ENCODE measurements at regions not wholly inside any gene's neighbourhood (a gene's known extent, or its start where the extent isn't known, plus 50 kb on each side); places are given as distances from the start of the nearest gene placed in this dataset.

DNA sequence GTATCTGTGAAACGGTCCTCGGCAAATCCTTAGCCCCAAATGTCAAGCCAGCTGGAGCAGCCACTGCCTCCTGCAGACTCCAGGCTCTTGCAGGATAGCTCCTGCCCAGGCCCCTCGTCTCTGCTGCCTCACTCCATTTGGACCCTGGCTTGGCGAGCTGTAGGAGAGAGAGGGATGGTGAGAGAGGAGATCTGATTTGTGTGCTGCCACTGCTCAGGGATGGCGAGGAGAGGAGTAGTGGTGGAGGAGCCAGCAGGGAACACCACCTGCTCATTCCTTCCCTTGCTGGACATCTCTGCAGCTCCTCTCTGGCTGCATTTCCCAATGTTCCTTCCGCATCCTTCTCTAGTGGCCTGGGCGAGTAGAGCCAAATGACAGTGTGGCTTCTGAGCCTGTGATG lies 109.1 kb upstream of the NCK2 start:
- H3K4me3 ChIP-seq (ENCODE audit: low read depth, low read length), result no peak overlapping the region
- TF ChIP-seq, protein P1, sequence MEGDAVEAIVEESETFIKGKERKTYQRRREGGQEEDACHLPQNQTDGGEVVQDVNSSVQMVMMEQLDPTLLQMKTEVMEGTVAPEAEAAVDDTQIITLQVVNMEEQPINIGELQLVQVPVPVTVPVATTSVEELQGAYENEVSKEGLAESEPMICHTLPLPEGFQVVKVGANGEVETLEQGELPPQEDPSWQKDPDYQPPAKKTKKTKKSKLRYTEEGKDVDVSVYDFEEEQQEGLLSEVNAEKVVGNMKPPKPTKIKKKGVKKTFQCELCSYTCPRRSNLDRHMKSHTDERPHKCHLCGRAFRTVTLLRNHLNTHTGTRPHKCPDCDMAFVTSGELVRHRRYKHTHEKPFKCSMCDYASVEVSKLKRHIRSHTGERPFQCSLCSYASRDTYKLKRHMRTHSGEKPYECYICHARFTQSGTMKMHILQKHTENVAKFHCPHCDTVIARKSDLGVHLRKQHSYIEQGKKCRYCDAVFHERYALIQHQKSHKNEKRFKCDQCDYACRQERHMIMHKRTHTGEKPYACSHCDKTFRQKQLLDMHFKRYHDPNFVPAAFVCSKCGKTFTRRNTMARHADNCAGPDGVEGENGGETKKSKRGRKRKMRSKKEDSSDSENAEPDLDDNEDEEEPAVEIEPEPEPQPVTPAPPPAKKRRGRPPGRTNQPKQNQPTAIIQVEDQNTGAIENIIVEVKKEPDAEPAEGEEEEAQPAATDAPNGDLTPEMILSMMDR (IDR thresholded peaks at IDR 0.05; ENCODE audit: control insufficient read depth, extremely low read depth, insufficient read depth), result no peak
- no peak for DNase-seq (ENCODE audit: low read depth)

DNA sequence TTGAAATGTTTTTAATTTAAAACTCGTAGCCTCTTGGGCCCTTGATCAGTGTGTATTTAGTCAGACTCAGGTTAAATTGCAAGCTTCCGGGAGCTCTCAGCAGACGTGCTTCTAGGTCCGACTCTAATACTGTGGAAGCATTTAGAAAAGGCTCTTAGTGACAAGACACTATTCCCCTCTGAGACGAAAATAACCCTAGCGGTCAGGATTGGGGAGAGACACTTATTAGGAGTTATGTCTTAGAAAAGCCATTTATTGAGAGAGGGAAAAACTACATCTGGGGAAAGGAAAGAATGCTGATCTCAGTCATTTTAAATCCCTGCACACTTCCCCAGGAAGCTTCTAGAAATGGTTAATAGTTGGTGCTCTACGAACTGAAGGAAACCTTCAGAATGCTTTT lies 110.5 kb upstream of the NCK2 start:
- DNase-seq (ENCODE audit: low read depth), result no peak
- H3K4me3 ChIP-seq (ENCODE audit: low read depth, low read length), result no peak overlapping the region
- TF ChIP-seq, protein P1 (IDR thresholded peaks at IDR 0.05; ENCODE audit: control insufficient read depth, extremely low read depth, insufficient read depth), result no peak

DNA sequence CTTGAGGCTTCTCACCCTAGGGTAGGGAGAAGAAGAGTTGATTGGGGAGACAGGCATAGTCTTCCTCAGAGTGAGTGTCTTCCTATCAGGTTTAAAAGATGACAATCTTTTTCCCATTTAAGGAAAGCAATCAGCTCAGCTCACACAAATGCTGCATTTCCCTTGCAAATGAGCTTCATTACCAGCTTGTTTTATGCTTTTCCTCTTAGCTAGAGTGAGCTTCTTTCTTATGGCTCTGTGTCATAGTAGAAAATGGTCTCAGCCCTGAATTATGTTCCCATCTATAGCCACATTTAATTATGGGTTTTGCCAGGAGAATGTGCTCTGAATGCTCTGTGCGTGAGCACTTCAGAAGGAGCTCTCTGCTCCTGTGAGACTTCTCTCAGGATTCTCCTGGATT lies 112.8 kb upstream of the NCK2 start:
- TF ChIP-seq, protein P1 (IDR thresholded peaks at IDR 0.05; ENCODE audit: control insufficient read depth, extremely low read depth, insufficient read depth), result no peak
- H3K4me3 ChIP-seq (ENCODE audit: low read depth, low read length), result no peak overlapping the region
- DNase-seq (ENCODE audit: low read depth), result no peak

DNA sequence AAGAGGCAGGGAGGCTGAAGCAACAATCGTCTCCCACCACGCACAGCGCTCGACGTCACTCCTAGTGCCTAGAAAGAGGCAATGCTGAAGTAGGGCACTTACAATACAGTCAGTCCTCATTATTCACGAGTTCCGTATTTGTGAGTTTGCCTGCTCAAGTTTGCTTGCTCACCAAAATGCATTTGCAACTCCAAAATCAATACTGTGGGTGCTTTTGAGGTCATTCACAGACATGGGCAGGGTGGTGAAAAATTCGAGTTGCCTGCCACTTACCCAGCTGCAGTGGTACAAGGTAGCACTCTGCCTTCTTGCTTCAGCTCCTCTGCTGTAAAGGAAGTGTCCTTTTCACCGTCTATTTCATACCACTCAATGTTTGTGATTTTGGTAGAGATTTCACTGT lies 113.7 kb upstream of the NCK2 start:
- DNase-seq (ENCODE audit: low read depth), result no peak
- H3K4me3 ChIP-seq (ENCODE audit: low read depth, low read length), result no peak overlapping the region
- TF ChIP-seq, protein P1 (IDR thresholded peaks at IDR 0.05; ENCODE audit: control insufficient read depth, extremely low read depth, insufficient read depth), result no peak

DNA sequence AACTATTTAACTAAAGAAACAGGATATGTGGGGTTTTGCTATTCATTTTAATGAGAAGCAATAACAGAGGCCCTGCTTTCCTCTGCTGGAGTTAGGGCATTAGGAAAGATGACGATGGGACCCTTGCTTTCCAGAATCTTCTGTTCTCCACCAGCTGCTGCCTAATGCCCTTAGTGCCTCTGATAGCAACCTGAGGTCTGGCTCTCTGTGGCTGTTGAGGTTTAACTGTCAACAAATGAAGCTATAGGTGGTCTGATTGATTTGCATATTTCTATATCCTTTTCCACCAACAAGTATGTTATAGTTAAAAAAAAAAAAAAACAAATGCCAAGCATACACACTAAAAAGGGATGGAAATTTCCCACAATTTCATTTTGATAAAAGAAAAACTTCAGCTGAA lies 115.1 kb upstream of the NCK2 start:
- H3K4me3 ChIP-seq (ENCODE audit: low read depth, low read length), result no peak overlapping the region
- TF ChIP-seq, protein P1 (IDR thresholded peaks at IDR 0.05; ENCODE audit: control insufficient read depth, extremely low read depth, insufficient read depth), result no peak
- DNase-seq (ENCODE audit: low read depth), result no peak

DNA sequence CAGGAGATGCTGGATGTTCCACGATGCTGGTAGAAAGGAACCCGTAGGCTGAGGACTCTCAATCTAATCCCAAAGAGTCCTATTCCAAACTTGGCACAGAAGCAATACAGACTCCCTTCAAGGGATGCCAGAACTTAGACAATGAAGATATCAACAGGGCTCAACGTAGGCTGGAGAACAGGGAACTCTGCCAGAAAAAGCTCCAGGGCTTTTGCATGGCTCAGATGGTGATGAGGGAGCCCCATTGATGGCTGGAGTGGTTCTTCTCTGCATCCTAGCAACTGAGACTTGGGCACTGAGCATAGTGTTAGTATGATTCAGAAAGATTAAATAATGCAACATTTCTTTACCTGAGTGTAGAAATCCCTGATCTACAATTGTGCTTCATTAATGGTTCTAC lies 117.2 kb upstream of the NCK2 start:
- no peak for DNase-seq (ENCODE audit: low read depth)
- TF ChIP-seq, protein P1 (IDR thresholded peaks at IDR 0.05; ENCODE audit: control insufficient read depth, extremely low read depth, insufficient read depth), result no peak

DNA sequence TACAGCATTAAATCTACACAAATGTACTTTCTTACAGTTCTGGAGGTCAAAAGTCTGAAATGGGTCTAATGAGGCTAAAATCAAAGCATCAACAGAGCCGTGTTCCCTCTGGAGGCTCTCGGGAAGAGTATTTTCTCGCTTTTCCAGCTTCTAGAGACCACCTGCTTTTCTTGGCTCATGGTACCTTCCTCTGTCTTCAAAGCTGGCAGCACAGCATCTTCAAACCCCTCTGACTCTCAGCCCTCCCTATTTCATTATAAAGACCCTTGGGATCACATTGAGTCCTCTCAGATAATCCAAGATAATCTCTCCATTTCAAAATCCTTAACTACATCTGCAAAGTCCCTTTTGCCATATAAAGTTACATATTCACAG lies 117.8 kb upstream of the NCK2 start:
- no peak for DNase-seq (ENCODE audit: low read depth)
- TF ChIP-seq, protein P1 (IDR thresholded peaks at IDR 0.05; ENCODE audit: control insufficient read depth, extremely low read depth, insufficient read depth), result no peak
- H3K4me3 ChIP-seq (ENCODE audit: low read depth, low read length), result no peak overlapping the region

More for the DNA sequence above, 117.2 kb upstream of the NCK2 start:
- H3K4me3 ChIP-seq (ENCODE audit: low read depth, low read length), result no peak overlapping the region

Measured in LNCaP clone FGC (cell line).